HepG2 (cell line): ENCODE measurements at regions not wholly inside any gene's neighbourhood (a gene's known extent, or its start where the extent isn't known, plus 50 kb on each side); places are given as distances from the start of the nearest gene placed in this dataset.

ENCODE experiments used
- ATAC-seq: fragments of 200-7000 bp; cut with Tn5 transposase; 3 replicates; pipeline ENCODE4 v1.9.1; 2020; ENCODE audit warnings: mild to moderate bottlenecking, moderate library complexity
- BruUV-seq: library from RNA; stranded (reverse); fragments of 400-500 nt; replicated peaks from 2 replicates; lab custom pipeline; 2021; lab: Mats Ljungman, UMichigan
- CTCF ChIA-PET: fragments of 300-600 bp; formaldehyde crosslinking; extraction: SDS; loops from one replicate; lab custom pipeline; 2021; ENCODE audit warnings: low total read pairs, inconsistent platforms, low intra/inter-chr PET ratio; lab: Yijun Ruan, JAX
- POLR2A ChIA-PET: fragments of 350-600 bp; sonication (Branson Sonifier 250); formaldehyde crosslinking; loops from one replicate; lab custom pipeline; 2020; ENCODE audit warnings: antibody characterized with exemption, inconsistent platforms; lab: Yijun Ruan, JAX
- DNase-seq: peaks from one replicate; pipeline ENCODE4 v3.0.0-alpha.2; 2015; ENCODE audit warnings: low spot score
- FAIRE-seq: peaks from 3 replicates; lab custom pipeline; 2011; peaks lifted over from hg19 to GRCh38; lab: Jason Lieb, UNC
- H2AFZ ChIP-seq: one replicate; pipeline ENCODE4 v1.6.1; 2011; ENCODE audit warnings: low read length, inconsistent platforms
- H3K27ac ChIP-seq: fragments of 300-600 bp; 3 replicates; pipeline ENCODE4 v1.8.0; 2011; ENCODE audit warnings: mixed run types, mild to moderate bottlenecking, mixed read lengths, low read length, inconsistent platforms; ENCODE audit not compliant: insufficient read depth; ENCODE audit errors: extremely low read length
- H3K27me3 ChIP-seq, 2 experiments: fragments of 200-600 bp in 1 of 2; 2 replicates in 1 of 2; 3 replicates in 1 of 2; pipeline versions ENCODE4 v1.6.0 to v1.8.0; 2011; ENCODE audit warnings: low read length in 2 of 2, mild to moderate bottlenecking in 2 of 2, moderate library complexity in 2 of 2, inconsistent platforms in 1 of 2; ENCODE audit not compliant: insufficient read depth in 2 of 2, control insufficient read depth in 1 of 2
- H3K36me3 ChIP-seq, 2 experiments: fragments of 200-600 bp in 1 of 2; replicated peaks in 1 of 2; 2 replicates in 1 of 2; 3 replicates in 1 of 2; pipeline versions ENCODE4 v1.5.1 to v1.8.0; 2011; ENCODE audit warnings: low read length in 2 of 2, inconsistent platforms in 1 of 2; ENCODE audit not compliant: insufficient read depth in 2 of 2, control insufficient read depth in 1 of 2
- H3K4me1 ChIP-seq: 2 replicates; pipeline ENCODE4 v1.5.1; 2012; ENCODE audit warnings: low read length, inconsistent platforms; ENCODE audit not compliant: insufficient read depth
- H3K4me2 ChIP-seq: 2 replicates; pipeline ENCODE4 v1.6.0; 2011; ENCODE audit warnings: low read depth, low read length, inconsistent platforms
- H3K4me3 ChIP-seq, 3 experiments: fragments of 200-600 bp in 1 of 3; sonication (generic), shearing (Covaris generic) in 1 of 3; replicated peaks in 1 of 3; 2 replicates each; pipeline ENCODE4 v1.5.1; 2011 to 2016; ENCODE audit warnings: low read length in 3 of 3, inconsistent platforms in 2 of 3, low read depth in 2 of 3, mild to moderate bottlenecking in 2 of 3, control low read depth in 1 of 3, mixed read lengths in 1 of 3; ENCODE audit not compliant: insufficient read depth in 1 of 3
- H3K79me2 ChIP-seq: one replicate; pipeline ENCODE4 v1.6.1; 2011; ENCODE audit warnings: low read length, inconsistent platforms; ENCODE audit not compliant: insufficient read depth
- H3K9ac ChIP-seq: 2 replicates; pipeline ENCODE4 v1.6.0; 2011; ENCODE audit warnings: mild to moderate bottlenecking, low read depth, low read length, inconsistent platforms; ENCODE audit not compliant: insufficient read depth
- H3K9me3 ChIP-seq: 2 replicates; pipeline ENCODE4 v1.5.1; 2012; ENCODE audit warnings: mild to moderate bottlenecking, low read length
- H4K20me1 ChIP-seq: 2 replicates; pipeline ENCODE4 v1.6.0; 2011; ENCODE audit warnings: inconsistent platforms, mild to moderate bottlenecking, low read length, moderate library complexity; ENCODE audit not compliant: insufficient read depth
- CREB1 ChIP-seq, 2 experiments: fragments of 450-650 bp in 1 of 2; IDR thresholded peaks; 2 replicates each; pipeline ENCODE4 v1.6.1; 2016 to 2017; ENCODE audit warnings: control low read depth in 1 of 2, mild to moderate bottlenecking in 1 of 2, missing compliant biosample characterization in 1 of 2, missing genetic modification characterization in 1 of 2
- DMAP1 ChIP-seq: IDR thresholded peaks from 2 replicates; pipeline ENCODE4 v1.6.1; 2016
- EP300 ChIP-seq, 3 experiments: sonication (generic) in 1 of 3; formaldehyde crosslinking in 1 of 3; IDR thresholded peaks; 2 replicates each; pipeline versions ENCODE4 v1.5.1 to v1.6.1; 2011 to 2020; ENCODE audit warnings: low read depth in 2 of 3, low read length in 2 of 3, borderline replicate concordance in 1 of 3, improper control_type of control experiment in 1 of 3, mild to moderate bottlenecking in 1 of 3, missing genetic modification reagents in 1 of 3, moderate library complexity in 1 of 3
- FUBP1 ChIP-seq: sonication (generic); formaldehyde crosslinking; IDR thresholded peaks from 2 replicates; pipeline ENCODE4 v1.5.1; 2020; ENCODE audit warnings: missing genetic modification reagents, mild to moderate bottlenecking, borderline replicate concordance
- HNRNPL ChIP-seq: fragments of 200-400 bp; formaldehyde crosslinking; IDR thresholded peaks from 2 replicates; pipeline ENCODE4 v1.6.1; 2017; ENCODE audit warnings: mild to moderate bottlenecking, low read depth, low read length
- IKZF5 ChIP-seq: IDR thresholded peaks from 2 replicates; pipeline ENCODE4 v1.6.1; 2018; ENCODE audit warnings: missing genetic modification reagents, mild to moderate bottlenecking, missing compliant biosample characterization
- KMT2B ChIP-seq: IDR thresholded peaks from 2 replicates; pipeline ENCODE4 v1.6.1; 2016; ENCODE audit warnings: missing genetic modification reagents, missing compliant biosample characterization
- MAFG ChIP-seq: sonication (generic); formaldehyde crosslinking; IDR thresholded peaks from 2 replicates; pipeline ENCODE4 v1.5.1; 2020; ENCODE audit warnings: mild to moderate bottlenecking, missing genetic modification reagents
- MYNN ChIP-seq: sonication (generic); formaldehyde crosslinking; IDR thresholded peaks from 2 replicates; pipeline ENCODE4 v1.4.0; 2020; ENCODE audit warnings: mild to moderate bottlenecking, low read depth, missing genetic modification reagents
- MYPOP ChIP-seq: sonication (generic); formaldehyde crosslinking; IDR thresholded peaks from 2 replicates; pipeline ENCODE4 v1.8.1; 2023; ENCODE audit warnings: mild to moderate bottlenecking, moderate library complexity, missing genetic modification reagents
- MZF1 ChIP-seq: sonication (generic); formaldehyde crosslinking; IDR thresholded peaks from 2 replicates; pipeline ENCODE4 v1.8.1; 2023; ENCODE audit warnings: mild to moderate bottlenecking, missing genetic modification reagents, borderline replicate concordance
- PAF1 ChIP-seq: IDR thresholded peaks from 2 replicates; pipeline ENCODE4 v1.6.1; 2016; ENCODE audit warnings: missing genetic modification reagents, missing compliant biosample characterization
- SRSF1 ChIP-seq: fragments of 200-400 bp; formaldehyde crosslinking; optimal IDR thresholded peaks from 2 replicates; pipeline ENCODE3; 2017; ENCODE audit warnings: mild to moderate bottlenecking, low read depth, low read length, moderate library complexity
- ZFX ChIP-seq: sonication (generic); formaldehyde crosslinking; IDR thresholded peaks from 2 replicates; pipeline ENCODE4 v1.4.0; 2020; ENCODE audit warnings: mild to moderate bottlenecking, low read depth, missing genetic modification reagents, moderate library complexity
- ZNF530 ChIP-seq: sonication (generic); formaldehyde crosslinking; IDR thresholded peaks from 2 replicates; pipeline ENCODE4 v1.5.0; 2020; ENCODE audit warnings: low read depth, mild to moderate bottlenecking, missing genetic modification reagents
- ZNF589 ChIP-seq: sonication (generic); formaldehyde crosslinking; conservative IDR thresholded peaks from 2 replicates; pipeline ENCODE4 v1.8.0; 2022; ENCODE audit warnings: mild to moderate bottlenecking, moderate library complexity, missing genetic modification reagents
- ZNF674 ChIP-seq: sonication (generic); formaldehyde crosslinking; IDR thresholded peaks from 2 replicates; pipeline ENCODE4 v1.5.0; 2020; ENCODE audit warnings: low read depth, mild to moderate bottlenecking, missing genetic modification reagents
- ZNF800 ChIP-seq: sonication (generic); formaldehyde crosslinking; IDR thresholded peaks from 2 replicates; pipeline ENCODE4 v1.4.0; 2020; ENCODE audit warnings: missing genetic modification reagents
- ZNF883 ChIP-seq: sonication (generic); formaldehyde crosslinking; IDR thresholded peaks from 2 replicates; pipeline ENCODE4 v1.5.1; 2020; ENCODE audit warnings: mild to moderate bottlenecking, missing genetic modification reagents; ENCODE audit errors: not compliant biosample characterization
- WGBS: methylation state at CpG from one replicate; pipeline ENCODE4 v1.1.6; 2017; ENCODE audit warnings: low lambda C conversion rate; 5-methylcytosine and 5-hydroxymethylcytosine counted together
- in situ Hi-C: cut with HindIII; loops from 2 replicates; pipeline ENCODE4 v1.10.0; 2017; ENCODE audit warnings: low pct_unique_long_range_greater_than_20kb; ENCODE audit not compliant: extremely low pct_ligation_motif_present
- intact Hi-C: fragments of 100-400 bp; cut with micrococcal nuclease; formaldehyde crosslinking; loops from one replicate; pipeline ENCODE4 v1.10.0; 2022; ENCODE audit not compliant: unreplicated experiment

GRCh38 chr7:119439192-119439591, 833.8 kb upstream of the KCND2 start (continued):
- TF ChIP-seq ZNF530 (CRISPR knock-in tag) (no peak), ZNF800 (CRISPR knock-in tag) (no peak), MZF1 (no peak), ZNF883 (CRISPR knock-in tag) (no peak), ZFX (no peak)
- TF ChIP-seq, all 625 proteins: peak for 0

- FAIRE-seq (no peak), DNase-seq (no peak), ATAC-seq (no peak)
- Histone ChIP-seq H3K27me3 (no peaks in the 10 kb centered on the region), H3K4me1 (no peaks in the 10 kb centered on the region), H3K79me2 (no peaks in the 10 kb centered on the region), H4K20me1 (no peaks in the 10 kb centered on the region), H3K4me2 (no peak overlapping the region), H3K27ac (no peak overlapping the region), H3K36me3 (no peaks in the 10 kb centered on the region), H3K9me3 (no peaks in the 10 kb centered on the region), H3K9ac (no peak overlapping the region), H2AFZ (no peak overlapping the region), H3K4me3 (no peak overlapping the region)
- CTCF ChIA-PET, result no interaction called here
- no TSS peak for BruUV-seq
- WGBS, result 0% methylated on average over 2 of the region's 2 CpGs
- POLR2A ChIA-PET, result no interaction called here
- in situ Hi-C loops, result no loop called here
- intact Hi-C loops, result no loop called here
- TF ChIP-seq SRSF1 (no peak), IKZF5 (no peak), KMT2B (CRISPR knock-in tag) (no peak), HNRNPL (no peak), EP300 (IDR thresholded peaks at IDR 0.05; ENCODE audit: low read depth in 2 of 2, low read length in 2 of 2) (no peak), EP300 (CRISPR knock-in tag; IDR thresholded peaks at IDR 0.05; ENCODE audit: borderline replicate concordance) (no peak), PAF1 (no peak), MAFG (CRISPR knock-in tag) (no peak), FUBP1 (CRISPR knock-in tag) (no peak), ZNF589 (CRISPR knock-in tag) (no peak), ZNF674 (CRISPR knock-in tag) (no peak), DMAP1 (CRISPR knock-in tag) (no peak), MYPOP (CRISPR knock-in tag) (no peak), CREB1 (IDR thresholded peaks at IDR 0.05) (no peak), CREB1 (CRISPR knock-in tag; IDR thresholded peaks at IDR 0.05) (no peak), MYNN (CRISPR knock-in tag) (no peak)
These were observed 820.6 kb upstream of the KCND2 start for GRCh38 chr7:119452401-119452800.
